Spinal cord (tissue), 9 donors: ENCODE measurements at regions not wholly inside any gene's neighbourhood (a gene's known extent, or its start where the extent isn't known, plus 50 kb on each side); places are given as distances from the start of the nearest gene placed in this dataset.
"Not testable (repeated sequence)": the region's sequence is repeated elsewhere in the genome, so short reads cannot be mapped to it uniquely, and the experiment has no call there.

Experiments
- DNase-seq, 6 donors: peaks; one replicate each; pipeline versions ENCODE4 v3.0.0 to v3.0.0-alpha.2; 2013 to 2015; ENCODE audit warnings: low spot score in 6 of 6, low read depth in 4 of 6
- H3K27ac ChIP-seq: one replicate; pipeline ENCODE4 v1.5.1; 2013; ENCODE audit warnings: low read depth, low read length, control low read depth
- H3K27me3 ChIP-seq: one replicate; pipeline ENCODE4 v1.6.1; 2013; ENCODE audit warnings: low read length; ENCODE audit not compliant: control insufficient read depth, insufficient read depth
- H3K36me3 ChIP-seq: one replicate; pipeline ENCODE4 v1.6.1; 2013; ENCODE audit warnings: low read length; ENCODE audit not compliant: control insufficient read depth, insufficient read depth
- H3K4me1 ChIP-seq: one replicate; pipeline ENCODE4 v1.6.1; 2013; ENCODE audit warnings: low read length; ENCODE audit not compliant: control insufficient read depth, insufficient read depth
- H3K4me3 ChIP-seq: one replicate; pipeline ENCODE4 v1.5.1; 2013; ENCODE audit warnings: low read depth, low read length, control low read depth
- H3K9me3 ChIP-seq: one replicate; pipeline ENCODE4 v1.6.1; 2013; ENCODE audit warnings: low read length; ENCODE audit not compliant: control insufficient read depth, insufficient read depth
- WGBS: methylation state at CpG from one replicate; pipeline ENCODE4 v1.1.5; 2013; ENCODE audit warnings: missing lambda C conversion rate; ENCODE audit not compliant: insufficient coverage; 5-methylcytosine and 5-hydroxymethylcytosine counted together
- donor health status: healthy.

DNA sequence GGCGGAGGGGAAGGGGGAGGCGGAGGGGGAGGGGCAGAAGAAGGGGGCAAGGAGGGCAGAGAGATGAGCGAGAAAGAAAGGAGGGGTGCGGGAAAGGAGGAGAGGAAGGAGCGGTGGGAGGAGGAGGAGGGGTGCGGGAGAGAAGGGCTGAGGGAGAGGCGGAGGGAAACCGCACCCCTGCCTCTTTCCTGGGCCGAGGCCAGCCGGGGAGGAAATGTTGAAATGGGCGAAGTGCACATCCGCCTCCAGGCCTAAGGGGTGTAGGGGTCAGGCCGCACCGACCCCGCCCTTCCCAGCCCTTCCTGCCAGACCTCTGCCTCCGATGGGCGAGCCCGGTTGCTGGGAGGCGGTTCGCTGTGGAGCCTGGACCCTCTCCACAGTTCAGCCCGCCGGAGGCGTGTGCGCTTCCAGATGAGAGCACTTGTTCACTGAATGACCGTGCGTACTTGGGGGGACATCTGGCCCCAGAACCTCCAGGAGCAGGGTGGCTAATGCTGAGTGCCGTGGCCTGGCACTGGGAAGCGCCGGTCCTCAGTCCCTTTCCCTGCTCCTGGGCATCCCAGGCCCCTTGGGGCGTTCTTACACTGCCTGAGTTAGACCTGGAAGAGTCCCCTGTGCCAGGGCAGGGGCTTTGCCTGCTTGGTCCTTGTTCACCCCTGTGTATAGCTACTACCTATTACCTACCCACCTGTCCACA lies 110.3 kb upstream of the KLF13 start:
- no peaks in the 10 kb centered on the region for H3K27me3 ChIP-seq
- peak overlapping the region; percentile 57 for H3K27ac ChIP-seq
- WGBS = 8% methylated on average over 27 of the region's 30 CpGs
- H3K9me3 ChIP-seq = no peaks in the 10 kb centered on the region
- H3K36me3 ChIP-seq = no peaks in the 10 kb centered on the region
- DNase-seq = peak in 2 of 6 donors; percentile 87 to 88
- H3K4me3 ChIP-seq = peak overlapping the region; percentile 43
- H3K4me1 ChIP-seq = peaks cover 18% of the 10 kb centered on the region

DNA sequence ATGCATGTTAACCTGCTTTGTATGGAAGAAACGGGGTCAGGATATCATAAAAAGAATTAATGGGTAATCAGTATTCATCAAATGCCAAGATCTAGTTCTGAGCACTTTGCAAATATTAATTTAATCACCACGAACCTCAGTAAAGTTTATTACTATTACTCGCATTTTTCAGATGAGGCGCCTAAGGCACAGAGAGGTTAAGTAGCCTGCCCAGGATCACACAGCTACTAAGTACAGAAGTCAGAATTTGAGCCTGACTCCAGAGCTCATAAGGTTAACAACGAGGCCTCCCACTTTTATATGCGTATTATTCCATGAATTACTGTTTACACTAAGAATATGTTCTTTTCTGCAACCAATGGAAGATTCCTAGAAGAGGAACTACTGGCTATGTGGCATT lies 109.6 kb upstream of the KLF13 start:
- H3K4me1 ChIP-seq = peaks cover 18% of the 10 kb centered on the region
- 100% methylated on average over 3 of the region's 6 CpGs for WGBS
- no peak overlapping the region for H3K4me3 ChIP-seq
- H3K9me3 ChIP-seq = no peaks in the 10 kb centered on the region
- no peak overlapping the region for H3K27ac ChIP-seq
- no peaks in the 10 kb centered on the region for H3K36me3 ChIP-seq
- DNase-seq = no peak
- H3K27me3 ChIP-seq = no peaks in the 10 kb centered on the region

DNA sequence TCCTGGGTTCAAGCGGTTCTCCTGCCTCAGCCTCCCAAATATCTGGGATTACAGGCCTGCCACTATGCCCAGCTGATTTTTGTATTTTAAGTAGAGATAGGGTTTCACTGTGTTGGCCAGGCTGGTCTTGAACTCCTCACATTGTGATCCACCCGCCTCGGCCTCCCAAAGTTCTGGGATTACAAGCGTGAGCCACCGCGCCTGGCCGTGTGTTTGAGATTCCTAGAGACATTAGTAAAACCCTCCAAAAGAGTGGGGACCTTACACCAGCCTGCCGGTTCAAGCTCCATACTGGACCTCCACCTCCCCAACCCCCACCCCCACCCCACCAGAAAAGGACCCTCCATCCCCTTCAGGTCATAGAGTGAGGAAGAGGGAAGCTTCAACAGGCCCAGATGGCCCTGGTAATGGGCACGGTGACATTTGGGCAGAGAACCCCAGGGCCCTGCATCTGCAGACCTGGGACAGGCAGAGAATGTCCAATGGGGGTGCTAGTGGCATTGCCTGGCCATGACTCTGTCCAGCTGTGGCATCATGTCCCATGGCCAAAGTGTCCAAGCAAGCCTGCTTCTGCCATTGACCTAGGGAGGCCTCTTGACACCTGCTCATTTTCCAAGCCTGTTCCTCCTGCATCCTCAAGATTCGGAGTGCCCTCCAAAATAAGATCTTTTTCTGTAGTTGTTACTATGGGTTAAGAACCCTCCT lies 108.9 kb upstream of the KLF13 start:
- Histone ChIP-seq H3K9me3 (no peaks in the 10 kb centered on the region), H3K4me1 (peaks cover 18% of the 10 kb centered on the region), H3K27me3 (no peaks in the 10 kb centered on the region), H3K27ac (no peak overlapping the region), H3K36me3 (no peaks in the 10 kb centered on the region), H3K4me3 (no peak overlapping the region)
- WGBS = 100% methylated on average over 4 of the region's 10 CpGs
- no peak for DNase-seq

DNA sequence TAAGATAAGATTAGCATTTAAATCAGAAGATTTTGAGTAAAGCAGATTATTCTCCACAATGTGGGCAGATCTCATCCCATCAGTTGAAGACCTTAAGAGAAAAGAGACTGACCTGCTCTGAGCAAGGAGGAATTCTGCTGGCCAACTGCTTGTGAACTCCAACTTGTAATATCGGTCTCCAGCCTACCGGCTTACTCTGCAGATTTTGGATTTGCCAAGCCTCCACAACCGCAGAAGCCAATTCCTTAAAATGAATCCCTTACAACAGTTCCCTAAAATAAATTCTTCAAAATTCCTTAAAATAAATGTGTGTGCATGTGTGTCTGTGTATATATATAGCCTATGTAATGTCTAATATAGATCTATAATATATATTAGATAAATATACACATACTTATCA lies 107.4 kb upstream of the KLF13 start:
- H3K36me3 ChIP-seq = peaks cover 3% of the 10 kb centered on the region
- H3K27ac ChIP-seq = no peak overlapping the region
- no peak overlapping the region for H3K4me3 ChIP-seq
- H3K9me3 ChIP-seq = no peaks in the 10 kb centered on the region
- H3K27me3 ChIP-seq = no peaks in the 10 kb centered on the region
- peak in 1 of 6 donors; percentile 19 for DNase-seq
- peaks cover 32% of the 10 kb centered on the region for H3K4me1 ChIP-seq
- no CpG with 5 or more reads among the region's 3 CpGs for WGBS

DNA sequence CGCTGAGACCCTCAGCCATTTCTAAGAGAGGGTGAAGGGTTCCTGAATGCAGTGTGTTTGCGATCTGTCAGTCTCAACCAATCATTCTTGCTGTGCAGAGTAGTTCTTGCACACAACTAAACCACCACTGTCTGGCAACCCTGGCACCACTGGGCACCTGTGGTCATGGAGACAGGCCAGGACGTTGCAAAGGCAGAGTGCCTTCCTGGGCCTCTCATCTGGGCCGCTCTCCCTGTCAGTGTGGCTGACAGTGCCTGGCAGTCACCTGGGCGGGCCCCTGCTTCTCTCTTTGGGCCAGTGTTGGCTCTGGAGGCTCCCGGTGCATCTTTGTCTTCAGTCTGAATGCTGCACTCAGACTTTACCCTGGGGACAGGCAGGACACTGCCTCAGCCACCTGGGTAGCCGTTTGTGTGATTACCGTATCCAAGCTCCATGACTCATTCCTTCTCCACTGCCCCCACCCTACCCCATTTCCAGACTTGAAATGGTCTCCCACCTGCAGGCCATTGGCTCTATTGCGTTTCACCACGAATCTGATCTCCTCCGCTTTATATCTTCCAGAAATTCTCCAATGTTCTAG lies 104.6 kb upstream of the KLF13 start:
- H3K27ac ChIP-seq = no peak overlapping the region
- no peak overlapping the region for H3K4me3 ChIP-seq
- H3K4me1 ChIP-seq = peaks cover 17% of the 10 kb centered on the region
- H3K36me3 ChIP-seq = peaks cover 3% of the 10 kb centered on the region
- WGBS = 64% methylated on average over 7 of the region's 11 CpGs
- H3K27me3 ChIP-seq = no peaks in the 10 kb centered on the region
- no peaks in the 10 kb centered on the region for H3K9me3 ChIP-seq
- no peak for DNase-seq

DNA sequence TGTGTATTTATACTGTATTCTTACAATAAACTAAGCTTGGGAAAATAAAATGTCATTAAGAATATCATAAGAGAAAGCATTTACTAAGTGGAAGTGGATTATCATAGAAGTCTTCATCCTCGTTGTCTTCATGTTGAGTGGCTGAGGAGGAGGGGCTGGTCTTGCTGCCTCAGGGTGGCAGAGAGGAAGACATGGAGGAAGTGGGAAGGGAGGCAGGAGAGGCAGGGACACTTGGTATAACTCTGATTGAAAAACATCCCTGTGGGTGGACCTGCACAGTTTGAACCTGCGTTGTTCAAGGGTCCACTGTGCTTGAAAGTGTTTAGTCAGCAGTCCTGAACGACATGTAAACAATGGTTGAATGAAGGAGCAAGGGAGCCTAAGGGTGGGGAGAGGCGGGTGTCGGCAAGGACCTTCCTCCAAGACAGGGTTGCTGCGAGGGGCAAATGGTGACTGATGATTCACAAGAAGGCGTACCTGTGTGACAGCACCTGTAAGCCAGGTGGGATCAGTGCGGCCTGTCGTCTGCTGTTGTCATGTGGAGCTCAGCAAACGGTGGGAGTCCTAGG lies 103.8 kb upstream of the KLF13 start:
- DNase-seq = no peak
- Histone ChIP-seq H3K4me3 (no peak overlapping the region), H3K27ac (no peak overlapping the region), H3K9me3 (no peaks in the 10 kb centered on the region), H3K36me3 (peaks cover 3% of the 10 kb centered on the region), H3K27me3 (no peaks in the 10 kb centered on the region), H3K4me1 (peaks cover 17% of the 10 kb centered on the region)
- WGBS = 60% methylated on average over 8 of the region's 10 CpGs

DNA sequence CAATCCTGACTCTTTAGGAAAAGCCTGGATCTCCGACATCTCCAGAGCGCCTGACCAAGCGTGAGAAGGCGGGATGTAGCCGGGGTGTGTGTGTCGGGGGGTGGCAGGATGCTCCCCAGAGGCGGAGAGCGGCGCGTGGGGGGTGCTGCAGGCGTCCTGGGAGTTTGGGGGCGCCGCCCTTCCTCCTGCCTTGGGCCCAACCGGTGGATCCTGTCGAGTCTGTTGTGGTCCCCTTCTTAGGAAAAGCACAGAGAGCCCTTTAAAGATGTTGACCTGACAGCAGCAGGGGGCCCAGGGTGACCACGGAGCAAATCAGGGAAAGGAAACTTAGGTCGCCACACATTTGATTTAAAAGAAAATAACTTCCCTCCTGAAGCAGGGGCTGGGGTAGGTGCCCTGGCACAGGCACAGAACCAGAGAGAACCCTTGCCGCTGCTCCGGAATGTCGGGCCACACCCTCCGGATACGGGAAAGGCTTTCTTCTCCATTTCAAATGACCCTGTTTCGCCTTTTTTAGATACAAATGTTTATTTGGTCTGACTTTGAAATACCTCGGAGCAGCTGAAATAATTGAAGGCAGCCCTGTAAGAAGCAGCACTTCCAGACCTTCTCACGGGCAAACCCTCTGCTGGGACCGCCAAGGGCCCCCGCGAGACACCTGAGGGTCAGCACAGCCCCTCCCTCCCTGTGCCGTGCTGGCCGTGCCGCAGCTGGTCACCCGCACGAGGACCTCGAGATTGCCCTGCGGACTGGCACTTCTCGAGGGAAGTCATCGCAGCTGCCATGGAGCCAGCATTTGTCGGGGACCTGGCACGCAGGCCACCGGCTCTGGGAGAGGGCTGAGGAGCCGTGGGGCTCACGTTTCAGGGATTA lies 102.9 kb upstream of the KLF13 start:
- H3K4me3 ChIP-seq = no peak overlapping the region
- WGBS = 40% methylated on average over 32 of the region's 42 CpGs
- DNase-seq = peak in 1 of 6 donors; percentile 40

DNA sequence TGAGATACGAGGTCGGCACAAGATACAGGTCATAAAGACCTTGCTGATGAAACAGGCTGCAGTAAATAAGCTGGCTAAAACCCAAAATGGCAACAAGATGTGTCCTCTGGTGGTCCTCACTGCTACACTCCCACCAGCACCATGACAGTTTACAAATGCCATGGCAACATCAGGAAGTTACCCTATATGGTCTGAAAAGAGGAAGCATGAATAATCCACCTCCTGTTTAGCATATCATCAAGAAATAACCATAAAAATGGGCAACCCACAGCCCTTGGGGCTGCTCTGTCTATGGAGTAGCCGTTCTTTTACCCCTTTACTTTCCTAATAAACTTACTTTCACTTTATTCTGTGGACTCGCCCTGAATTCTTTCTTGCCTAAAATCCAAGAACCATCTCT lies 102.0 kb upstream of the KLF13 start:
- H3K9me3 ChIP-seq, H3K27ac ChIP-seq, H3K4me3 ChIP-seq, H3K27me3 ChIP-seq, DNase-seq, H3K36me3 ChIP-seq: not testable (repeated sequence)
- H3K4me1 ChIP-seq = peaks cover 17% of the 10 kb centered on the region
- WGBS = 48% methylated on average over 3 of the region's 4 CpGs

More for the DNA sequence above, 102.9 kb upstream of the KLF13 start:
- H3K27ac ChIP-seq = peak overlapping the region; percentile 44
- peaks cover 3% of the 10 kb centered on the region for H3K36me3 ChIP-seq
- peaks cover 17% of the 10 kb centered on the region for H3K4me1 ChIP-seq
- H3K27me3 ChIP-seq = no peaks in the 10 kb centered on the region
- no peaks in the 10 kb centered on the region for H3K9me3 ChIP-seq

DNA sequence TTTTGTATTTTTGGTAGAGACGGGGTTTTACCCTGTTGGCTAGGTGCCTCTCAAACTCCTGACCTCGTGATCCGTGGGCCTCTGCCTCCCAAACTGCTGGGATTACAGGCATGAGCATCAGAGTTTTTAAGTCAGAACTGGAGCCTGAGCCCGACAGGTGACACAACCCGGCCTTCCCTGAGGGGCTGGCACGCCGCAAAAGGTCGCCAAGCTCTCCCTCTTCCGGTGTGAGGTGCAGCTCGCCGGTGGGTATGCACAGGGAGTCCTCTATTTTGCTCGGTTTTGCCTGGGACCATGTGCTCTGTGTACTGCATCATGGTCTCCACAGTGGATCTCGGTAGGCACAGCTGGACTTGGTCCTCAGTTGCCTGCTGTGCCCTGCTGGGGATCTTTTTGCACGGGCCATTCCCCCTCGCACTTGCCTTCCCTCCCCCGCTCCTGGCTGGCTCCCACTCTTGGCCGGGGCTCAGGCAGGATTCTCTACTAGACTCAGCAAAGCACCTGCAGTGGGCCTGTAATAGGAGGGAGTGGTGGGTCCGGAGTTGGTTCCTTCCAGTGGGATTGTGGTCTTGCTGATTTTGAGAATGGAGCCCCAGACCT lies 101.2 kb upstream of the KLF13 start:
- no peak overlapping the region for H3K27ac ChIP-seq
- H3K4me1 ChIP-seq = peaks cover 17% of the 10 kb centered on the region
- H3K9me3 ChIP-seq = no peaks in the 10 kb centered on the region
- 87% methylated on average over 14 of the region's 18 CpGs for WGBS
- H3K4me3 ChIP-seq = no peak overlapping the region
- peaks cover 3% of the 10 kb centered on the region for H3K36me3 ChIP-seq
- H3K27me3 ChIP-seq = no peaks in the 10 kb centered on the region
- no peak for DNase-seq
